ENCODE measurements at regions not wholly inside any gene's neighbourhood (a gene's known extent, or its start where the extent isn't known, plus 50 kb on each side); places are given as distances from the start of the nearest gene placed in this dataset.

- no peak for TF ChIP-seq CTCF (IDR thresholded peaks at IDR 0.05; ENCODE audit: low read length)
- TF ChIP-seq EZH2 (IDR thresholded peaks at IDR 0.05; ENCODE audit: borderline replicate concordance, low read length) = no peak
- no peaks in the 10 kb centered on the region for H3K4me1 ChIP-seq (ENCODE audit: insufficient read depth, low read length, severe bottlenecking)
- no peak overlapping the region for H3K4me3 ChIP-seq (ENCODE audit: low read depth, low read length, poor library complexity, severe bottlenecking)
- H3K4me2 ChIP-seq (ENCODE audit: low read length) = no peak overlapping the region
- H2AFZ ChIP-seq (ENCODE audit: low read length) = no peak overlapping the region
- H3K36me3 ChIP-seq (ENCODE audit: insufficient read depth, low read length) = no peaks in the 10 kb centered on the region
- no peaks in the 10 kb centered on the region for H3K79me2 ChIP-seq (ENCODE audit: insufficient read depth, low read length)
- no peaks in the 10 kb centered on the region for H3F3A ChIP-seq (ENCODE audit: insufficient read depth, low read length)
- no peak overlapping the region for H3K27ac ChIP-seq (ENCODE audit: low read depth, low read length, poor library complexity, severe bottlenecking)
- no peaks in the 10 kb centered on the region for H4K20me1 ChIP-seq (ENCODE audit: insufficient read depth, low read length)
- no peaks in the 10 kb centered on the region for H3K27me3 ChIP-seq (ENCODE audit: insufficient read depth, low read length)
- no peak overlapping the region for H3K9ac ChIP-seq (ENCODE audit: low read length)
- no peaks in the 10 kb centered on the region for H3K9me3 ChIP-seq (ENCODE audit: low read length)
- no peaks in the 10 kb centered on the region for H3K9me2 ChIP-seq (ENCODE audit: low read depth, low read length)
Measured at GRCh38 chr13:84445776-84446175, 563.5 kb upstream of the SLITRK1 start.

DNA sequence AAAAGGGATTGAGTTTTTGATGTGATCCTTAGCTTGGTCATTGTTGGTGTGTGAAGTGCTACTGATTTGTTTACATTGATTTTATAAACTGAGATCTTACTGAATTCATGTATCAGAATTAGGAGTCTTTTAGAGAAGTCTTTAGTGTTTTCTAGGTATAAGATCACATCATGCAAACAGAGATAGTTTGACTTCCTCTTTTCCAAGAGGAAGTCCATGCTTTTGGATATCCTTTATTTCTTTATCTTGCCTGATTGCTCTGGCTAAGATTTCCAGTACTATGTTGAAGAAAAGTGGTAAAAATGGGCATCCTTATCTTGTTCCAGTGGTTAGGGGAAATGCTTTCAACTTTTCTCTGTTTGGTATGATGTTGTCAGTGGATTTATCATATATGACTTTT lies 561.2 kb upstream of the SLITRK1 start:
- no peak for TF ChIP-seq CTCF (IDR thresholded peaks at IDR 0.05; ENCODE audit: low read length)
- TF ChIP-seq EZH2 (IDR thresholded peaks at IDR 0.05; ENCODE audit: borderline replicate concordance, low read length) = no peak

GRCh38 chr13:84439108-84439507 lies 556.8 kb upstream of the SLITRK1 start:
- no peaks in the 10 kb centered on the region for H4K20me1 ChIP-seq (ENCODE audit: insufficient read depth, low read length)
- H3K27me3 ChIP-seq (ENCODE audit: insufficient read depth, low read length) = no peaks in the 10 kb centered on the region
- H3K36me3 ChIP-seq (ENCODE audit: insufficient read depth, low read length) = no peaks in the 10 kb centered on the region
- no peaks in the 10 kb centered on the region for H3K4me1 ChIP-seq (ENCODE audit: insufficient read depth, low read length, severe bottlenecking)
- no peaks in the 10 kb centered on the region for H3K9me3 ChIP-seq (ENCODE audit: low read length)
- no peak overlapping the region for H3K9ac ChIP-seq (ENCODE audit: low read length)
- no peaks in the 10 kb centered on the region for H3F3A ChIP-seq (ENCODE audit: insufficient read depth, low read length)
- H3K4me2 ChIP-seq (ENCODE audit: low read length) = no peak overlapping the region
- no peaks in the 10 kb centered on the region for H3K9me2 ChIP-seq (ENCODE audit: low read depth, low read length)
- no peak for TF ChIP-seq EZH2 (IDR thresholded peaks at IDR 0.05; ENCODE audit: borderline replicate concordance, low read length)
- H3K27ac ChIP-seq (ENCODE audit: low read depth, low read length, poor library complexity, severe bottlenecking) = no peak overlapping the region
- no peak overlapping the region for H3K4me3 ChIP-seq (ENCODE audit: low read depth, low read length, poor library complexity, severe bottlenecking)
- no peak overlapping the region for H2AFZ ChIP-seq (ENCODE audit: low read length)
- no peaks in the 10 kb centered on the region for H3K79me2 ChIP-seq (ENCODE audit: insufficient read depth, low read length)

More for the DNA sequence above, 561.2 kb upstream of the SLITRK1 start:
- Histone ChIP-seq H3K9me2 (ENCODE audit: low read depth, low read length) (no peaks in the 10 kb centered on the region), H3K36me3 (ENCODE audit: insufficient read depth, low read length) (no peaks in the 10 kb centered on the region), H3K27ac (ENCODE audit: low read depth, low read length, poor library complexity, severe bottlenecking) (no peak overlapping the region), H3F3A (ENCODE audit: insufficient read depth, low read length) (no peaks in the 10 kb centered on the region), H3K9ac (ENCODE audit: low read length) (no peak overlapping the region), H3K79me2 (ENCODE audit: insufficient read depth, low read length) (no peaks in the 10 kb centered on the region), H3K27me3 (ENCODE audit: insufficient read depth, low read length) (no peaks in the 10 kb centered on the region), H3K4me2 (ENCODE audit: low read length) (no peak overlapping the region), H2AFZ (ENCODE audit: low read length) (no peak overlapping the region), H3K4me3 (ENCODE audit: low read depth, low read length, poor library complexity, severe bottlenecking) (no peak overlapping the region), H4K20me1 (ENCODE audit: insufficient read depth, low read length) (no peaks in the 10 kb centered on the region), H3K9me3 (ENCODE audit: low read length) (no peaks in the 10 kb centered on the region), H3K4me1 (ENCODE audit: insufficient read depth, low read length, severe bottlenecking) (no peaks in the 10 kb centered on the region)

DNA sequence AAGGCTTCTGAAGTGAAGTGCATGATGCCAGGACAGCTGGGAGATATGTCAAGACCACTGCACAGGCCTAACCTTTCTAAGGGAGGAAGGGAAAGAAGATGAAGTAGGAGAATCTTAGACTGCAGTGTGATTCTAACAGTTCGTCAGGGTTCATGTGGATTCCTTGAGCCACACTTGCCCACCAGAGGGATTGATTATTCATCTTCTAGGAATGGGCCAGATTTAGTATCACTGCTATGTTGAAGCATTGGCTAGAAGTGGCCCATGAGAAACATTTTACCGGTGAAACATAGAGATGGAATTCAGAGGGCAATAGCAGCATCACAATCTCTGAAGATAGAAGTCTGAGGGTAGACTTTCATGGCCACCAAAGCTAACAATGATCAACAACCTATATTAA lies 550.8 kb upstream of the SLITRK1 start:
- TF ChIP-seq EZH2 (IDR thresholded peaks at IDR 0.05; ENCODE audit: borderline replicate concordance, low read length) (no peak), CTCF (IDR thresholded peaks at IDR 0.05; ENCODE audit: low read length) (no peak)
- H3K36me3 ChIP-seq (ENCODE audit: insufficient read depth, low read length) = no peaks in the 10 kb centered on the region
- H2AFZ ChIP-seq (ENCODE audit: low read length) = no peak overlapping the region
- H3K4me3 ChIP-seq (ENCODE audit: low read depth, low read length, poor library complexity, severe bottlenecking) = no peak overlapping the region
- no peaks in the 10 kb centered on the region for H4K20me1 ChIP-seq (ENCODE audit: insufficient read depth, low read length)
- no peaks in the 10 kb centered on the region for H3F3A ChIP-seq (ENCODE audit: insufficient read depth, low read length)
- H3K9ac ChIP-seq (ENCODE audit: low read length) = no peak overlapping the region
- no peaks in the 10 kb centered on the region for H3K4me1 ChIP-seq (ENCODE audit: insufficient read depth, low read length, severe bottlenecking)
- H3K9me2 ChIP-seq (ENCODE audit: low read depth, low read length) = no peaks in the 10 kb centered on the region
- H3K27ac ChIP-seq (ENCODE audit: low read depth, low read length, poor library complexity, severe bottlenecking) = no peak overlapping the region
- H3K9me3 ChIP-seq (ENCODE audit: low read length) = no peaks in the 10 kb centered on the region
- H3K4me2 ChIP-seq (ENCODE audit: low read length) = no peak overlapping the region
- no peaks in the 10 kb centered on the region for H3K79me2 ChIP-seq (ENCODE audit: insufficient read depth, low read length)
- H3K27me3 ChIP-seq (ENCODE audit: insufficient read depth, low read length) = no peaks in the 10 kb centered on the region
